ENCODE measurements at regions not wholly inside any gene's neighbourhood (a gene's known extent, or its start where the extent isn't known, plus 50 kb on each side); places are given as distances from the start of the nearest gene placed in this dataset.
"Not testable (repeated sequence)": the region's sequence is repeated elsewhere in the genome, so short reads cannot be mapped to it uniquely, and the experiment has no call there.

- DNase-seq (ENCODE audit: low read depth), result no peak
Measured at GRCh38 chr5:167417662-167418061, 873.8 kb upstream of the WWC1 start.

GRCh38 chr5:167425161-167425560 lies 866.3 kb upstream of the WWC1 start:
- DNase-seq (ENCODE audit: low read depth), result no peak

GRCh38 chr5:167426501-167426900 lies 864.9 kb upstream of the WWC1 start:
- DNase-seq (ENCODE audit: low read depth), result no peak

- DNase-seq (ENCODE audit: low read depth), result not testable (repeated sequence)
Measured at GRCh38 chr5:167427641-167428040, 863.8 kb upstream of the WWC1 start.

GRCh38 chr5:167440846-167441245 lies 850.6 kb upstream of the WWC1 start:
- no peak for DNase-seq (ENCODE audit: low read depth)

GRCh38 chr5:167442922-167443321 lies 848.5 kb upstream of the WWC1 start:
- peak; percentile 9 for DNase-seq (ENCODE audit: low read depth)

- no peak for DNase-seq (ENCODE audit: low read depth)
Measured at GRCh38 chr5:167447466-167448375, 843.7 kb upstream of the WWC1 start.

- DNase-seq (ENCODE audit: low read depth), result no peak
Measured at GRCh38 chr5:167448376-167448775, 843.1 kb upstream of the WWC1 start.

- DNase-seq (ENCODE audit: low read depth), result peak; percentile 17
Measured at GRCh38 chr5:167451076-167451475, 840.4 kb upstream of the WWC1 start.

GRCh38 chr5:167452136-167452535 lies 839.3 kb upstream of the WWC1 start:
- DNase-seq (ENCODE audit: low read depth), result no peak

- DNase-seq (ENCODE audit: low read depth), result no peak
Measured at GRCh38 chr5:167453246-167454030, 838.0 kb upstream of the WWC1 start.

- no peak for DNase-seq (ENCODE audit: low read depth)
Measured at GRCh38 chr5:167458412-167458811, 833.0 kb upstream of the WWC1 start.

- no peak for DNase-seq (ENCODE audit: low read depth)
Measured at GRCh38 chr5:167460449-167461020, 830.9 kb upstream of the WWC1 start.

GRCh38 chr5:167463939-167464338 lies 827.5 kb upstream of the WWC1 start:
- DNase-seq (ENCODE audit: low read depth), result no peak

GRCh38 chr5:167466992-167467391 lies 824.5 kb upstream of the WWC1 start:
- DNase-seq (ENCODE audit: low read depth), result no peak

GRCh38 chr5:167472566-167473108 lies 818.8 kb upstream of the WWC1 start:
- no peak for DNase-seq (ENCODE audit: low read depth)

GRCh38 chr5:167478188-167478587 lies 813.3 kb upstream of the WWC1 start:
- no peak for DNase-seq (ENCODE audit: low read depth)

GRCh38 chr5:167479779-167480178 lies 811.7 kb upstream of the WWC1 start:
- no peak for DNase-seq (ENCODE audit: low read depth)

GRCh38 chr5:167481345-167481744 lies 810.1 kb upstream of the WWC1 start:
- DNase-seq (ENCODE audit: low read depth), result no peak

- DNase-seq (ENCODE audit: low read depth), result no peak
Measured at GRCh38 chr5:167482555-167482954, 808.9 kb upstream of the WWC1 start.

GRCh38 chr5:167485061-167485774 lies 806.2 kb upstream of the WWC1 start:
- no peak for DNase-seq (ENCODE audit: low read depth)

GRCh38 chr5:167488371-167488770 lies 803.1 kb upstream of the WWC1 start:
- no peak for DNase-seq (ENCODE audit: low read depth)

Measured in GM04504 (cell line).